NCI-H1048 (cell line): ENCODE measurements at regions not wholly inside any gene's neighbourhood (a gene's known extent, or its start where the extent isn't known, plus 50 kb on each side); places are given as distances from the start of the nearest gene placed in this dataset.

Source experiments
- DNase-seq: peaks from one replicate; lab custom pipeline; 2025; lab: John Stamatoyannopoulos, UW

GRCh38 chr2:18651842-18652774, 62.7 kb upstream of the NT5C1B start:
- DNase-seq: no peak

- no peak for DNase-seq
Measured at GRCh38 chr2:18650221-18650620, 60.9 kb upstream of the NT5C1B start.

- no peak for DNase-seq
Measured at GRCh38 chr2:18649502-18650135, 60.2 kb upstream of the NT5C1B start.

GRCh38 chr2:18648161-18648560, 58.8 kb upstream of the NT5C1B start:
- no peak for DNase-seq

GRCh38 chr2:18647731-18648130, 58.4 kb upstream of the NT5C1B start:
- DNase-seq: no peak

GRCh38 chr2:18645315-18645714, 55.9 kb upstream of the NT5C1B start:
- DNase-seq: no peak

- no peak for DNase-seq
Measured at GRCh38 chr2:18644115-18644462, 54.7 kb upstream of the NT5C1B start.

GRCh38 chr2:18643326-18644114, 54.2 kb upstream of the NT5C1B start:
- DNase-seq: no peak

GRCh38 chr2:18641823-18642222, 52.5 kb upstream of the NT5C1B start:
- no peak for DNase-seq

- no peak for DNase-seq
Measured at GRCh38 chr2:18639756-18640453, 50.5 kb upstream of the NT5C1B start.
